Activated CD8-positive, alpha-beta T cell treated with anti-CD3 and anti-CD28 coated beads for 36 hours (primary cell): ENCODE measurements at regions not wholly inside any gene's neighbourhood (a gene's known extent, or its start where the extent isn't known, plus 50 kb on each side); places are given as distances from the start of the nearest gene placed in this dataset.

Experiments
- ATAC-seq: fragments of 200-7000 bp; cut with Tn5 transposase; one replicate; pipeline ENCODE4 v1.10.0; 2021; ENCODE audit warnings: mild to moderate bottlenecking, moderate library complexity
- CTCF ChIA-PET: fragments of 350-600 bp; sonication (Branson Sonifier 250); formaldehyde crosslinking; loops from one replicate; lab custom pipeline; 2021; ENCODE audit warnings: antibody characterized with exemption; lab: Charles Lee
- POLR2A ChIA-PET: fragments of 350-600 bp; sonication (Branson Sonifier 250); formaldehyde crosslinking; loops from one replicate; lab custom pipeline; 2021; ENCODE audit warnings: antibody characterized with exemption; lab: Charles Lee
- DNase-seq: peaks from one replicate; pipeline ENCODE4 v3.0.0-alpha.2; 2020
- H3K27ac Mint-ChIP-seq: one replicate; pipeline ENCODE4 v1.8.0; 2021; ENCODE audit warnings: mild to moderate bottlenecking, mixed read lengths
- H3K27me3 Mint-ChIP-seq: one replicate; pipeline ENCODE4 v1.8.0; 2021; ENCODE audit warnings: mixed read lengths
- H3K36me3 Mint-ChIP-seq: one replicate; pipeline ENCODE4 v1.8.0; 2021; ENCODE audit warnings: low read depth, mixed read lengths
- H3K4me1 Mint-ChIP-seq: one replicate; pipeline ENCODE4 v1.8.0; 2021; ENCODE audit warnings: low read depth, mixed read lengths
- H3K4me3 Mint-ChIP-seq: one replicate; pipeline ENCODE4 v1.8.0; 2021; ENCODE audit warnings: mild to moderate bottlenecking, moderate library complexity, mixed read lengths
- H3K9me3 Mint-ChIP-seq: one replicate; pipeline ENCODE4 v1.8.0; 2021; ENCODE audit warnings: mixed read lengths
- CTCF ChIP-seq: fragments of 200-600 bp; IDR thresholded peaks from one replicate; pipeline ENCODE4 v1.8.0; 2022; ENCODE audit warnings: antibody characterized with exemption, mild to moderate bottlenecking
- intact Hi-C: fragments of 100-400 bp; cut with micrococcal nuclease; formaldehyde crosslinking; loops from one replicate; pipeline ENCODE4 v1.10.0; 2022

- TF ChIP-seq CTCF = no peak
- intact Hi-C loops = no loop called here
- no peaks in the 10 kb centered on the region for H3K4me1 Mint-ChIP-seq
- H3K27me3 Mint-ChIP-seq = no peaks in the 10 kb centered on the region
- no peaks in the 10 kb centered on the region for H3K36me3 Mint-ChIP-seq
- H3K27ac Mint-ChIP-seq = no peak overlapping the region
- ChIA-PET CTCF (no interaction called here), POLR2A (no interaction called here)
- ATAC-seq (no peak), DNase-seq (no peak)
- peaks cover 11% of the 10 kb centered on the region for H3K9me3 Mint-ChIP-seq
- H3K4me3 Mint-ChIP-seq = no peak overlapping the region
Observed at GRCh38 chr7:68025369-68025768, 1028.7 kb downstream of the TYW1 start.

DNA sequence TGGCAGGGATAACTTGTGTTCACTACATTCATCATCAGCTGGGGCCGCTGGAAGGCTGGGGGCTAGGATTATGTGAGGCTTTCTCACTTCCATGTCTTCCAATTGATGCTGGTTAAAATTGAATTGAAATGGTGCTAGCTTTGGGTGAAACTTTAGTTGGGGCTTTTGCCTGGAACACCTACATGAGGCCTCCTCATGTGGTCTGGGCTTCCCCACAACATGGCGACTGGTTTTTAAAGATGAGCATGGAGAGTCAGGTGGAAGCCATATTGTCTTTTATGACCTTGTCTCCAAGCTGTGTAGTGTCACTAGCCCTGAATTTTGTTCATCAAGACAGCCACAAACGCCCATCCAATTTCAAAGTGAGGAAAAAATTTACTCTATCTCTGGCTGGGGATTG lies 1033.9 kb downstream of the TYW1 start:
- no peak for TF ChIP-seq CTCF
- DNase-seq (no peak), ATAC-seq (no peak)
- intact Hi-C loops = no loop called here
- Mint-ChIP-seq H3K4me1 (no peaks in the 10 kb centered on the region), H3K36me3 (no peaks in the 10 kb centered on the region), H3K4me3 (no peak overlapping the region), H3K27ac (no peak overlapping the region), H3K27me3 (no peaks in the 10 kb centered on the region), H3K9me3 (peaks cover 24% of the 10 kb centered on the region)
- ChIA-PET CTCF (no interaction called here), POLR2A (no interaction called here)

DNA sequence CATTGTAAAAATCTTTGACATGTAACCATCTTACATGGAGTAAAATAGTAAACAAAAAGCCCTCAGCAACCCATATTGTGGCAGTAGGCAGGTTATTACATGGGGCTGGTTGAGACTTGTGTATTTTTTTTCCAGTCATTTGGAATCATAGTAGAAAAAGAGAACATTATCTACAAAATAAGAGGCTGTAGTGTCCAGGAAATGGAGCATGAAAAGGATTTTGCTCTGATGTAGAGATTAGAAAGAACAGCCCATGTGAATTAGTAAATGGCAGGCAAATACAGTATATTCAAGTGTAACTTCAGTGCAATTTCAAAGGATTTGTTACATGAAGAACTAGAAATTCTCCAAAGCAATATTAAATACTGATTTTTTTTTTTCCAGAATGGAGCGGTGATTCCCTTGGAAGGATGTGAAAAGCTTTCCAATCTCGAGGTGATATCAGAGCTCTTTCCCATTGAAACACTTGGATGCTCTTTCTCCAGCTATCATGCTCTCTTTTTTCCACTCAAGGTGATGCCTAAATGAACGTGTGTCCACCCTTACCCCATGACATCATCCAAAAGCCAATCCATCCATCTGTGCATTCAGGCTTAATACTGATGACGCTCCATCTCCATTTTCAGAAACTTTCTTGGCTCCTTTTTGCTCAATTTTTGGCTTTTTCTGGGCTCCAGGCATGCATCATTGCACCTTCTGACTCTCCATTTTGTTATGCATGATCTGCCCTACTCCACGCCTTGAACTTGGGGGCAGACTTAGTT lies 1034.7 kb downstream of the TYW1 start:
- Mint-ChIP-seq H3K36me3 (no peaks in the 10 kb centered on the region), H3K4me3 (no peak overlapping the region), H3K4me1 (no peaks in the 10 kb centered on the region), H3K9me3 (peaks cover 21% of the 10 kb centered on the region), H3K27ac (no peak overlapping the region), H3K27me3 (no peaks in the 10 kb centered on the region)
- no peak for DNase-seq
- POLR2A ChIA-PET = no interaction called here
- CTCF ChIA-PET = no interaction called here
- ATAC-seq = no peak
- intact Hi-C loops = no loop called here
- TF ChIP-seq CTCF = no peak

DNA sequence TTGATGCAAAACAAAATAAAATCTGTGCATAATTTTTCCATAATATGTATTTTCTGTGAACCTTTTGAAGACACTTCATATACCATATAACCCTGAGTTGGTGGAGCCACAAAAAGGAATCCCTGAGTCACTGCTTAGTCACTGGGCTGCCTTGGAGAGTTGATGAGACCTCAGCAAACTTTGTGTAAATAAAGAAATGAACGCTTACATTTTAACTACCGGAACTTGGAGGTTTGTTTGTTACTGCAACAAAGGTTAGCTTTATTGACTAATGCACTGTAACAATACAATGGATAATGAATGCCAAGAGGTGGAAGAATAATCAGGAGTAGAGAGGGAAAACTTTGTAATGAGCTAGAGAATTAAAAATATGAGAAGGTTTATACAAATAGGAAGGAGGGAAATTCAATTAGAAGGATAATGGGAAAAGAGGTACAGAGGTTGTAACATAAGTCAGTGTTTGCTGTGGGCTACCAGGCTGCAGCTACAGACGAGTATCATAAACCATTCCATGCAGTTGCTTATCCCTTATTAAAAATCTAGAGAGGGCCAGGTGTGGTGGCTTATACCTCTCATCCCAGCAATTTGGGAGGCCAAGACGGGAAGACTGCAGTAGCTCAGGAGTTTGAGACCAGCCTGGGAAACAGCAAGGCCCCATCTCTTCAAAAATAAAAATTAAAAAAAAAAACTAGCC lies 1042.1 kb downstream of the TYW1 start:
- no peak for TF ChIP-seq CTCF
- POLR2A ChIA-PET = no interaction called here
- Mint-ChIP-seq H3K27me3 (no peaks in the 10 kb centered on the region), H3K9me3 (peaks cover 8% of the 10 kb centered on the region), H3K4me1 (no peaks in the 10 kb centered on the region), H3K27ac (no peak overlapping the region), H3K4me3 (no peak overlapping the region), H3K36me3 (no peaks in the 10 kb centered on the region)
- intact Hi-C loops = no loop called here
- DNase-seq (no peak), ATAC-seq (no peak)
- CTCF ChIA-PET = no interaction called here

GRCh38 chr7:68041554-68041953 lies 1044.9 kb downstream of the TYW1 start:
- TF ChIP-seq CTCF = no peak
- H3K27ac Mint-ChIP-seq = no peak overlapping the region
- no peak for DNase-seq
- H3K36me3 Mint-ChIP-seq = no peaks in the 10 kb centered on the region
- H3K4me1 Mint-ChIP-seq = no peaks in the 10 kb centered on the region
- intact Hi-C loops = no loop called here
- no peak overlapping the region for H3K4me3 Mint-ChIP-seq
- no peaks in the 10 kb centered on the region for H3K27me3 Mint-ChIP-seq
- POLR2A ChIA-PET = no interaction called here
- ATAC-seq = no peak
- CTCF ChIA-PET = no interaction called here
- H3K9me3 Mint-ChIP-seq = peaks cover 4% of the 10 kb centered on the region
